Vagina (tissue), 2 donors: ENCODE measurements at regions not wholly inside any gene's neighbourhood (a gene's known extent, or its start where the extent isn't known, plus 50 kb on each side); places are given as distances from the start of the nearest gene placed in this dataset.

Experiments used
- DNase-seq, 2 donors: peaks; one replicate each; pipeline ENCODE4 v3.0.0-alpha.2; 2017; ENCODE audit errors: extremely low spot score in 2 of 2
- H3K27ac ChIP-seq: fragments of 200-600 bp; sonication (generic); one replicate; pipeline ENCODE4 v1.5.1; 2019
- H3K27me3 ChIP-seq: fragments of 200-600 bp; sonication (generic); one replicate; pipeline ENCODE4 v1.5.1; 2019
- H3K36me3 ChIP-seq, 2 donors: fragments of 200-600 bp; sonication (generic); one replicate each; pipeline ENCODE4 v1.5.1; 2017 to 2019
- H3K4me1 ChIP-seq: fragments of 200-600 bp; sonication (generic); one replicate; pipeline ENCODE4 v1.5.1; 2019
- H3K4me3 ChIP-seq, 2 donors: fragments of 200-600 bp; sonication (generic); 1 replicate in 1 of 2; 2 replicates in 1 of 2; pipeline ENCODE4 v1.5.1; 2016 to 2019
- H3K9me3 ChIP-seq: fragments of 200-600 bp; sonication (generic); one replicate; pipeline ENCODE4 v1.5.1; 2019
- POLR2A ChIP-seq, 2 donors: fragments of 450-650 bp; IDR thresholded peaks; one replicate each; pipeline ENCODE4 v1.6.1; 2017; ENCODE audit warnings: antibody characterized with exemption in 2 of 2, mild to moderate bottlenecking in 2 of 2, moderate library complexity in 2 of 2
- POLR2AphosphoS5 ChIP-seq, 2 donors: sonication (generic); formaldehyde crosslinking; IDR thresholded peaks; one replicate each; pipeline ENCODE4 v1.9.0; 2017; ENCODE audit warnings: antibody characterized with exemption in 2 of 2, mild to moderate bottlenecking in 2 of 2, low read depth in 1 of 2; ENCODE audit not compliant: insufficient read depth in 1 of 2
- intact Hi-C: fragments of 100-400 bp; cut with DNase I; formaldehyde crosslinking; loops from one replicate; pipeline ENCODE4 v1.15.1; 2023
- TF ChIP-seq, protein P1 (sequence below), 3 experiments: fragments of 450-650 bp in 2 of 3; fragments of 200-600 bp in 1 of 3; sonication (generic) in 1 of 3; IDR thresholded peaks; one replicate each; pipeline ENCODE4 v1.5.1; 2017 to 2019; ENCODE audit warnings: antibody characterized with exemption in 3 of 3, mild to moderate bottlenecking in 2 of 3, moderate library complexity in 2 of 3

DNA sequence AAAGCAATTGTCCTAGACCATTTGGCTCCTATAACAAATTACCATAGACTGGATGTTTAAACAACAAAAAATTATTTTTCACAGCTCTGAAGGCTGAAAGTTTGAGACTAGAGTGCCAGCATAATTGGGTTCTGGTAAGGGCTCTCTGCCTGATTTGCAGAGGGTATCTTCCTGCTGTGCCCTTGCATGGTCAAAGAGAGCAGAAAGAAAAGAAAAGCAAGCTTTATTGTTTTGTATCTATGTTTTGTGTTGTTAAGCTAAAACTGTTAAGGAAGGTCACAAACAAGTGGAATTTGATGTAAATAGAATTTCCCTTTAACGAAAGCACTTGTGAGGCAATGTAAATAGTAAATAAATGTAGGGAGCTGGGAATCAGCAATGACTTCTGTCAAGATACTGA, 1031.0 kb upstream of the ATXN7L3B start:
- Histone ChIP-seq H3K36me3 (no peaks in the 10 kb centered on the region), H3K9me3 (no peaks in the 10 kb centered on the region), H3K4me1 (no peaks in the 10 kb centered on the region), H3K27me3 (no peaks in the 10 kb centered on the region), H3K4me3 (no peak overlapping the region), H3K27ac (no peak overlapping the region)
- no peak for DNase-seq
- TF ChIP-seq POLR2AphosphoS5 (IDR thresholded peaks at IDR 0.05; ENCODE audit: insufficient read depth in 1 of 2, low read depth in 1 of 2), result no peak
- intact Hi-C loops, result no loop called here

DNA sequence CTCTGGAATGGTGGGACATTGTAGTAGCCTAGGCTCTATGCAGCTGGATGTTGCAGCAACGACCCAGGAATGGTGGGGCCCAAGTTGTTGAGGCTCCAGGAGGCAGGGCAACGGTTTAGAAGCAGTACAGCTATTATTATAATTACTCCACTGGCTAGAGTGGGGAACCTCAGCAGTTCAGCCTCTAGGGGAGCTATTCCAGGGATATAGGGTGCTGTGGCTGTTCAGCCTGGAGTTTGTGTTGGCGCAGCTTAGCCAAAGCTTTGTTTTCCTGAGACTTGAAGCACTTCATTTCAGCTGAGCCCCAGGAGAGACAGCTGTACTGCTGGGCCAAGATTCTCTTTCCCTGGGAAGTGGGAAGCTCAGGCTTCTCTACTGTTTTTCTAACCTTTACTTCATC, 1023.0 kb upstream of the ATXN7L3B start:
- intact Hi-C loops, result no loop called here
- H3K27ac ChIP-seq, result no peak overlapping the region
- no peak for DNase-seq
- no peak overlapping the region for H3K4me3 ChIP-seq
- H3K36me3 ChIP-seq, result no peaks in the 10 kb centered on the region
- H3K4me1 ChIP-seq, result no peaks in the 10 kb centered on the region
- no peaks in the 10 kb centered on the region for H3K27me3 ChIP-seq
- TF ChIP-seq POLR2AphosphoS5 (IDR thresholded peaks at IDR 0.05; ENCODE audit: insufficient read depth in 1 of 2, low read depth in 1 of 2), result no peak
- TF ChIP-seq, protein P1, sequence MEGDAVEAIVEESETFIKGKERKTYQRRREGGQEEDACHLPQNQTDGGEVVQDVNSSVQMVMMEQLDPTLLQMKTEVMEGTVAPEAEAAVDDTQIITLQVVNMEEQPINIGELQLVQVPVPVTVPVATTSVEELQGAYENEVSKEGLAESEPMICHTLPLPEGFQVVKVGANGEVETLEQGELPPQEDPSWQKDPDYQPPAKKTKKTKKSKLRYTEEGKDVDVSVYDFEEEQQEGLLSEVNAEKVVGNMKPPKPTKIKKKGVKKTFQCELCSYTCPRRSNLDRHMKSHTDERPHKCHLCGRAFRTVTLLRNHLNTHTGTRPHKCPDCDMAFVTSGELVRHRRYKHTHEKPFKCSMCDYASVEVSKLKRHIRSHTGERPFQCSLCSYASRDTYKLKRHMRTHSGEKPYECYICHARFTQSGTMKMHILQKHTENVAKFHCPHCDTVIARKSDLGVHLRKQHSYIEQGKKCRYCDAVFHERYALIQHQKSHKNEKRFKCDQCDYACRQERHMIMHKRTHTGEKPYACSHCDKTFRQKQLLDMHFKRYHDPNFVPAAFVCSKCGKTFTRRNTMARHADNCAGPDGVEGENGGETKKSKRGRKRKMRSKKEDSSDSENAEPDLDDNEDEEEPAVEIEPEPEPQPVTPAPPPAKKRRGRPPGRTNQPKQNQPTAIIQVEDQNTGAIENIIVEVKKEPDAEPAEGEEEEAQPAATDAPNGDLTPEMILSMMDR (IDR thresholded peaks at IDR 0.05), result no peak
- TF ChIP-seq POLR2A (IDR thresholded peaks at IDR 0.05), result no peak
- no peaks in the 10 kb centered on the region for H3K9me3 ChIP-seq

DNA sequence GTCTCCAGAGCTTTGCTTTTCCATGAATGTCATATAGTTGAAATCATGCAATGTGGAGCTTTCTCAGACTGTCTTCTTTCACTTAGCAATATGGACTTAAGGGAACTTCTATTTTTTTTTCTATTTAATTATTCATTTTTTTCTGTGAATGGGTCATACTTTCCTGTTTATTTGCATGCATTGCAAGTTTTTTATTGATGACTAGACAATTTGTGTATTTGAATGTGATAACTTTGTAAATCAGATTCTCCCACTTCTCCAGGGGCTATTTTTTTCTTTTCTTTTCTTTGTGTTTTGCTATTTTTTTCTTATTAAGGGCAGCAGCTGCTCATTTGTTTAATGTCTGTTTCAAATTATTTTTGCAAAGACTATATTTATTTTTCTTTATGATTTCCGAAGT, 1019.8 kb upstream of the ATXN7L3B start:
- Histone ChIP-seq H3K27me3 (no peaks in the 10 kb centered on the region), H3K4me3 (no peak overlapping the region), H3K36me3 (no peaks in the 10 kb centered on the region), H3K9me3 (no peaks in the 10 kb centered on the region), H3K4me1 (no peaks in the 10 kb centered on the region), H3K27ac (no peak overlapping the region)
- intact Hi-C loops, result no loop called here
- no peak for DNase-seq
- TF ChIP-seq POLR2AphosphoS5 (IDR thresholded peaks at IDR 0.05; ENCODE audit: insufficient read depth in 1 of 2, low read depth in 1 of 2) (no peak), POLR2A (IDR thresholded peaks at IDR 0.05) (no peak)
- TF ChIP-seq, protein P1 (IDR thresholded peaks at IDR 0.05), result no peak

DNA sequence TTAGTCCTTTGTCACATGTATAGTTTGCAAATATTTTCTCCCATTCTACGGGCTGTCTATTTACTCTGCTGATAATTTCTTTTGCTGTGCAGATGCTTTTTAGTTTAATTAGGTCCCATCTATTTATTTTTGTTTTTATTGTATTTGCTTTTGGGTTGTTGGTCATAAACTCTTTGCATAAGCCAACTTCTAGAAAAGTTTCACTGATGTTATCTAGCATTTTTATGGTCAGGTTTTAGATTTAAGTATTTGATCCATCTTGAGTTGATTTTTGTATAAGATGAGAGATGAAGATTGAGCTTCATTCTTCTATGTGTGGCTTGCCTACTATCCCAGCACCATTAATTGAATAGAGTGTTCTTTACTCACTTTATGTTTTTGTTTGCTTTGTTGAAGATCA, 1008.4 kb upstream of the ATXN7L3B start:
- Histone ChIP-seq H3K4me1 (no peaks in the 10 kb centered on the region), H3K9me3 (no peaks in the 10 kb centered on the region), H3K36me3 (no peaks in the 10 kb centered on the region), H3K27me3 (no peaks in the 10 kb centered on the region), H3K4me3 (no peak overlapping the region), H3K27ac (no peak overlapping the region)
- DNase-seq, result no peak
- intact Hi-C loops, result no loop called here
- TF ChIP-seq POLR2AphosphoS5 (IDR thresholded peaks at IDR 0.05; ENCODE audit: insufficient read depth in 1 of 2, low read depth in 1 of 2) (no peak), POLR2A (IDR thresholded peaks at IDR 0.05) (no peak)
- TF ChIP-seq, protein P1 (IDR thresholded peaks at IDR 0.05), result no peak

- TF ChIP-seq POLR2AphosphoS5 (IDR thresholded peaks at IDR 0.05; ENCODE audit: insufficient read depth in 1 of 2, low read depth in 1 of 2) (no peak), POLR2A (IDR thresholded peaks at IDR 0.05) (no peak)
- TF ChIP-seq, protein P1 (IDR thresholded peaks at IDR 0.05), result no peak
- intact Hi-C loops, result no loop called here
- Histone ChIP-seq H3K9me3 (no peaks in the 10 kb centered on the region), H3K27ac (no peak overlapping the region), H3K27me3 (no peaks in the 10 kb centered on the region), H3K4me1 (no peaks in the 10 kb centered on the region), H3K4me3 (no peak overlapping the region), H3K36me3 (no peaks in the 10 kb centered on the region)
- no peak for DNase-seq
Observed at GRCh38 chr12:73529954-73530353, 1007.7 kb upstream of the ATXN7L3B start.

DNA sequence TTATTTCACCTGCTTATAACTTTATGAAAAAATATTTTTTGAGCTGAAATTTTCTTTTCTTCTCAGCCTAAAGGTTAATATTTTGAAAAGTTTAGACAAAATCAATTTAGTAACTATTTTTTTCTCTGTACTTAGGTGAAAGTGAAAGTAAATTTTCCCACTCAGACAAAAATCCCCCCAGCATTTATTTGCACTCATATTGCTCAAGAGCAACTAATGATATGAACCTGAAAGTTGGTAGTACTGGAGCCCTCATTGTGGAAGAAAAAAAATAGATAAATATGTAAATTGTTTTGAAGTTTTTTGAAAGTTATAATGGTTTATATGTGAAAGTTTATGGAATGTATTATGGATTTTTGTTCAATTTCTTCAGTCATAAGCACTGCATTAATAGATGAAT, 1005.9 kb upstream of the ATXN7L3B start:
- Histone ChIP-seq H3K4me1 (no peaks in the 10 kb centered on the region), H3K4me3 (no peak overlapping the region), H3K27me3 (no peaks in the 10 kb centered on the region), H3K36me3 (no peaks in the 10 kb centered on the region), H3K27ac (no peak overlapping the region), H3K9me3 (no peaks in the 10 kb centered on the region)
- no peak for DNase-seq
- TF ChIP-seq POLR2AphosphoS5 (IDR thresholded peaks at IDR 0.05; ENCODE audit: insufficient read depth in 1 of 2, low read depth in 1 of 2), result no peak
- no peak for TF ChIP-seq POLR2A (IDR thresholded peaks at IDR 0.05)
- TF ChIP-seq, protein P1 (IDR thresholded peaks at IDR 0.05), result no peak
- intact Hi-C loops, result no loop called here
